A673 (cell line): ENCODE measurements at regions not wholly inside any gene's neighbourhood (a gene's known extent, or its start where the extent isn't known, plus 50 kb on each side); places are given as distances from the start of the nearest gene placed in this dataset.

Experiments used
- BruUV-seq: library from RNA; stranded (reverse); fragments of 400-500 nt; replicated peaks from 2 replicates; lab custom pipeline; 2021; lab: Mats Ljungman, UMichigan
- CTCF ChIA-PET: fragments of 300-600 bp; sonication (Branson Sonifier 250); formaldehyde crosslinking; loops from one replicate; lab custom pipeline; 2022; ENCODE audit warnings: antibody characterized with exemption; lab: Charles Lee
- POLR2A ChIA-PET: fragments of 300-600 bp; sonication (Branson Sonifier 250); formaldehyde crosslinking; loops from one replicate; lab custom pipeline; 2022; ENCODE audit warnings: antibody characterized with exemption; ENCODE audit not compliant: low non-redundant PET; lab: Charles Lee
- DNase-seq: peaks from one replicate; pipeline ENCODE4 v3.0.0-alpha.2; 2015; ENCODE audit warnings: low spot score
- H3K27ac ChIP-seq: fragments of 200-600 bp; sonication (generic); 2 replicates; pipeline ENCODE4 v1.5.1; 2016; ENCODE audit warnings: mixed run types, low read depth, mild to moderate bottlenecking, mixed read lengths, antibody characterized with exemption, low read length; ENCODE audit not compliant: poor library complexity, severe bottlenecking
- H3K27me3 ChIP-seq: fragments of 200-600 bp; sonication (generic); replicated peaks from 2 replicates; pipeline ENCODE4 v1.6.1; 2017; ENCODE audit warnings: mixed run types, low read depth, mild to moderate bottlenecking, mixed read lengths, antibody characterized with exemption, low read length; ENCODE audit not compliant: insufficient read depth, poor library complexity
- H3K36me3 ChIP-seq: fragments of 200-600 bp; sonication (generic); 2 replicates; pipeline ENCODE4 v1.6.1; 2016; ENCODE audit warnings: mixed run types, mild to moderate bottlenecking, mixed read lengths, antibody characterized with exemption, low read length; ENCODE audit not compliant: insufficient read depth, poor library complexity, severe bottlenecking
- H3K4me1 ChIP-seq: fragments of 200-600 bp; sonication (generic); 2 replicates; pipeline ENCODE4 v1.6.1; 2017; ENCODE audit warnings: mixed run types, mild to moderate bottlenecking, mixed read lengths, antibody characterized with exemption, low read length; ENCODE audit not compliant: insufficient read depth, poor library complexity, severe bottlenecking
- H3K4me3 ChIP-seq: fragments of 200-600 bp; sonication (generic); 2 replicates; pipeline ENCODE4 v1.5.1; 2016; ENCODE audit warnings: low read depth, mixed run types, mild to moderate bottlenecking, mixed read lengths, low read length; ENCODE audit not compliant: poor library complexity, severe bottlenecking
- H3K9me3 ChIP-seq: fragments of 200-600 bp; sonication (generic); 2 replicates; pipeline ENCODE4 v1.6.1; 2016; ENCODE audit warnings: mixed run types, low read depth, mild to moderate bottlenecking, mixed read lengths, antibody characterized with exemption, low read length; ENCODE audit not compliant: poor library complexity, severe bottlenecking
- CTCF ChIP-seq: fragments of 300-800, 200-600 bp; sonication (generic); conservative IDR thresholded peaks from 2 replicates; pipeline ENCODE4 v1.5.1; 2017; ENCODE audit warnings: low read depth, mild to moderate bottlenecking, antibody characterized with exemption, low read length, moderate library complexity, mixed read lengths
- EZH2 ChIP-seq: fragments of 200-600 bp; sonication (generic); IDR thresholded peaks from 2 replicates; pipeline ENCODE4 v1.6.1; 2017; ENCODE audit warnings: borderline replicate concordance, low read depth, mild to moderate bottlenecking, mixed read lengths, antibody characterized with exemption, low read length; ENCODE audit not compliant: poor library complexity, severe bottlenecking
- intact Hi-C: fragments of 100-400 bp; cut with micrococcal nuclease; formaldehyde crosslinking; loops from one replicate; pipeline ENCODE4 v1.10.0; 2022; ENCODE audit not compliant: unreplicated experiment

DNA sequence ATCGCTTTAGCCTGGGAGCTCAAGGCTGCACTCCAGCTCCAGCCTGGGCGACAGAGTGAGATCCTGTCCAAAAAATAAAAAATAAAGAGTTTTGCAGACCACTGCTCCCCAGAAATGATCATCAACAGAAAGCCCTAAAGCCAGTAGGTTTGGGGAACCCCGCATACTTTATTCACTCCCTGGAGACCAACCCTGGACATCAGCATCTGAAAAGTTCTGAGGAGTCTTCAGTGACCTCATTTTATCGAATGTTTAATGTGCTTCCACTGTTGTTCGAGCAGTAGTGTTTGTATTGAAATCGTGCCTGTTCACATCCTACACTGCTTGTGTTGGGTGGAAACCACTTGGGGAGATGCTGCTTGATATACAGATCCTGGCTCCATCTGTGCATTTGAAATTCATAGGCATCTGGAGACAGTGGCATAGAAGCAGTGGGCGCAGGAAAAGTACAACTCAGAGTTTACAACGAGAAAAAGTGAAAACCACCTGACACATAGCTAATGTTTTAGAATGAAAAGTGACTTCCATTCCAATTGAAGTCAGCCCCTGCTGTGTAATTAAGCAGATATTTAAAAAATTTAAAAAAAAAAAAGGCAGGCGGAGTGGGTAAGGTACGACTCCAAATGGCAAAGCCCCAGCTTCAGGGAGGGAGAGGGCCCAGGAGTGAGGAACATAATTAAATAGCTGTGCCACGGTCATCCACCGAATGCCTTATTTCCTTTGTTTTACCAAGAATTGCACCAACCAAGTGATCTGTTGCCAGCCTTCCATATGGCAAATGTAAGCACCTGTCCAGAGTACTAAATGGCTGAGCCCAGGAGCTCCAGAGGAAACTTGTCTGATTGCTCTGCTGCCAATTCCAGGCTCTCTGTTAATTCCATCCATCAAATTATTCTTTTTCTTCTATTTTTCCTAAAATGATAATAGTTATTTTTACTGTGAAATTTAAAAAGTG is 100.4 kb upstream of the NAA20 start:
- Histone ChIP-seq H3K27me3 (no peaks in the 10 kb centered on the region), H3K36me3 (no peaks in the 10 kb centered on the region), H3K4me1 (peaks cover 26% of the 10 kb centered on the region), H3K27ac (no peak overlapping the region), H3K9me3 (no peaks in the 10 kb centered on the region), H3K4me3 (no peak overlapping the region)
- no peak for TF ChIP-seq CTCF
- no peak for TF ChIP-seq EZH2
- no peak for DNase-seq
- intact Hi-C loops: no loop called here
- POLR2A ChIA-PET: interaction anchor here (0.8 kb wide), 1 partner anchor 1113 kb away, joined by 5 read pairs; no protein-coding TSS in a partner anchor
- no TSS peak for BruUV-seq
- CTCF ChIA-PET: no interaction called here

DNA sequence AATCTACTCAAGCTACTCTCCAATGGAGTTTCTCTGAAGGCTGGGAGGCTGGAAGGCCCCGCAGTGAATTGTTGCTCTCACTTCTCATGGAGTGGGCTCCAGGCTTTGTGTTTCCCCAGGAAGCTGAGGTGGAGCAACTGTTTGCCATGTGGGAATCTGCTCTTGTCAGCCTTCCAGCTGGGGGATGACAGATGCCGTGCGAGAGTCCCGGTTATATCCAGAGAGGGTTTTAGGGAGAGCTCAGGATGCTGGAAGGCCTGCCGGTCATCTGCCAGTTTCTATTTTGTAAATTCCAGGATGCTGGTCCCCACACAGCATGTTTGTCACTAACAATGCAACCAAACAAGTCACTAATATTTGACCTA is 98.2 kb upstream of the NAA20 start:
- TF ChIP-seq EZH2: no peak
- ChIA-PET CTCF (no interaction called here), POLR2A (no interaction called here)
- BruUV-seq: no TSS peak
- H3K4me3 ChIP-seq: no peak overlapping the region
- intact Hi-C loops: no loop called here
- DNase-seq: no peak
- no peaks in the 10 kb centered on the region for H3K36me3 ChIP-seq
- H3K9me3 ChIP-seq: no peaks in the 10 kb centered on the region
- H3K27me3 ChIP-seq: no peaks in the 10 kb centered on the region
- peaks cover 26% of the 10 kb centered on the region for H3K4me1 ChIP-seq
- H3K27ac ChIP-seq: no peak overlapping the region

- H3K36me3 ChIP-seq: no peaks in the 10 kb centered on the region
- ChIA-PET CTCF (no interaction called here), POLR2A (interaction anchor here (0.7 kb wide), 1 partner anchor 73 kb away, joined by 6 read pairs; no protein-coding TSS in a partner anchor)
- intact Hi-C loops: no loop called here
- H3K27me3 ChIP-seq: no peaks in the 10 kb centered on the region
- no peak overlapping the region for H3K4me3 ChIP-seq
- no TSS peak for BruUV-seq
- DNase-seq: no peak
- H3K4me1 ChIP-seq: peaks cover 11% of the 10 kb centered on the region
- TF ChIP-seq CTCF: no peak
- no peak for TF ChIP-seq EZH2
- H3K27ac ChIP-seq: no peak overlapping the region
- H3K9me3 ChIP-seq: no peaks in the 10 kb centered on the region
Observed at GRCh38 chr20:19920381-19921138, 96.6 kb upstream of the NAA20 start.
